HCT116 (cell line): ENCODE measurements at regions not wholly inside any gene's neighbourhood (a gene's known extent, or its start where the extent isn't known, plus 50 kb on each side); places are given as distances from the start of the nearest gene placed in this dataset.

Experiments
- ATAC-seq: fragments of 200-7000 bp; cut with Tn5 transposase; 2 replicates; pipeline ENCODE4 v1.9.1; 2020; ENCODE audit warnings: mild to moderate bottlenecking, moderate library complexity
- BruUV-seq: library from RNA; stranded (reverse); fragments of 400-500 nt; replicated peaks from 2 replicates; lab custom pipeline; 2021; lab: Mats Ljungman, UMichigan
- CTCF ChIA-PET: fragments of 300-600 bp; sonication (Branson Sonifier 250); formaldehyde crosslinking; loops from one replicate; lab custom pipeline; 2021; ENCODE audit warnings: antibody characterized with exemption; lab: Charles Lee
- POLR2A ChIA-PET: fragments of 300-600, 350-600 bp; sonication (Branson Sonifier 250); formaldehyde crosslinking; loops from one replicate; lab custom pipeline; 2021; ENCODE audit warnings: antibody characterized with exemption; lab: Charles Lee
- RAD21 ChIA-PET, 2 experiments: fragments of 300-600 bp; sonication (Branson Sonifier 250); formaldehyde crosslinking; loops; one replicate each; lab custom pipeline; 2023; ENCODE audit warnings: low total read pairs in 2 of 2; ENCODE audit not compliant: uncharacterized antibody in 2 of 2, unreplicated experiment in 2 of 2, low non-redundant PET in 1 of 2; lab: Charles Lee
- DNase-seq: peaks from one replicate; pipeline ENCODE4 v3.0.0-alpha.2; 2010; ENCODE audit warnings: low read depth, low spot score
- H2AFZ ChIP-seq: fragments of 200-600 bp; shearing (Covaris generic), sonication (generic); 2 replicates; pipeline ENCODE4 v1.6.1; 2017; ENCODE audit warnings: low read depth, mixed run types, mixed read lengths, antibody characterized with exemption, low read length; ENCODE audit not compliant: poor library complexity, severe bottlenecking
- H3K27ac ChIP-seq: 2 replicates; pipeline ENCODE4 v1.5.1; 2012; ENCODE audit warnings: low read depth, low read length
- H3K27me3 ChIP-seq: fragments of 200-600 bp; sonication (generic); 2 replicates; pipeline ENCODE4 v1.6.1; 2016; ENCODE audit warnings: mixed run types, low read length, mixed read lengths; ENCODE audit not compliant: insufficient read depth
- H3K36me3 ChIP-seq, 2 experiments: fragments of 200-500 bp in 1 of 2; fragments of 200-600 bp in 1 of 2; sonication (Bioruptor generic) in 1 of 2; sonication (generic) in 1 of 2; 2 replicates each; pipeline versions ENCODE4 v1.5.1 to v1.6.1; 2014 to 2016; ENCODE audit warnings: low read length in 2 of 2, inconsistent platforms in 1 of 2, mixed read lengths in 1 of 2, mixed run types in 1 of 2; ENCODE audit not compliant: insufficient read depth in 2 of 2, control insufficient read depth in 1 of 2
- H3K4me1 ChIP-seq, 2 experiments: fragments of 200-600 bp in 1 of 2; sonication (generic) in 1 of 2; 2 replicates each; pipeline versions ENCODE4 v1.5.1 to v1.6.1; 2012 to 2017; ENCODE audit warnings: low read length in 2 of 2, inconsistent platforms in 1 of 2, mild to moderate bottlenecking in 1 of 2, mixed read lengths in 1 of 2, mixed run types in 1 of 2, moderate library complexity in 1 of 2; ENCODE audit not compliant: insufficient read depth in 2 of 2, control insufficient read depth in 1 of 2
- H3K4me2 ChIP-seq: fragments of 200-600 bp; sonication (generic); 2 replicates; pipeline ENCODE4 v1.6.1; 2017; ENCODE audit warnings: mixed run types, low read length, mixed read lengths
- H3K4me3 ChIP-seq, 2 experiments: fragments of 200-600 bp in 1 of 2; sonication (generic) in 1 of 2; replicated peaks in 1 of 2; 2 replicates each; pipeline ENCODE4 v1.5.1; 2011 to 2016; ENCODE audit warnings: low read length in 2 of 2, control low read depth in 1 of 2, low read depth in 1 of 2, mild to moderate bottlenecking in 1 of 2, mixed read lengths in 1 of 2, mixed run types in 1 of 2
- H3K79me2 ChIP-seq: fragments of 200-600 bp; sonication (generic); 2 replicates; pipeline ENCODE4 v1.6.1; 2017; ENCODE audit warnings: mild to moderate bottlenecking, mixed run types, low read length, moderate library complexity, mixed read lengths; ENCODE audit not compliant: insufficient read depth
- H3K9ac ChIP-seq: fragments of 200-600 bp; sonication (generic); 2 replicates; pipeline ENCODE4 v1.6.1; 2016; ENCODE audit warnings: low read length, mixed read lengths
- H3K9me2 ChIP-seq: fragments of 200-600 bp; sonication (generic), shearing (Covaris generic); 2 replicates; pipeline ENCODE4 v1.6.1; 2017; ENCODE audit warnings: mixed run types, mild to moderate bottlenecking, moderate library complexity; ENCODE audit not compliant: insufficient read depth
- H3K9me3 ChIP-seq, 2 experiments: fragments of 200-500 bp in 1 of 2; fragments of 200-600 bp in 1 of 2; sonication (Bioruptor generic) in 1 of 2; sonication (generic) in 1 of 2; 2 replicates each; pipeline ENCODE4 v1.6.1; 2014 to 2017; ENCODE audit warnings: low read length in 2 of 2, mixed read lengths in 2 of 2, inconsistent platforms in 1 of 2, low read depth in 1 of 2, mild to moderate bottlenecking in 1 of 2, mixed run types in 1 of 2, moderate library complexity in 1 of 2; ENCODE audit not compliant: control insufficient read depth in 1 of 2, insufficient read depth in 1 of 2
- H4K20me1 ChIP-seq: fragments of 200-600 bp; sonication (generic), shearing (Covaris generic); 2 replicates; pipeline ENCODE4 v1.6.1; 2017; ENCODE audit warnings: mixed run types, mild to moderate bottlenecking, moderate library complexity; ENCODE audit not compliant: insufficient read depth
- CBX3 ChIP-seq: IDR thresholded peaks from 2 replicates; pipeline ENCODE4 v1.6.1; 2012; ENCODE audit warnings: low read depth
- CTCF ChIP-seq, 3 experiments: fragments of 200-600 bp in 1 of 3; sonication (generic) in 1 of 3; IDR thresholded peaks in 2 of 3; conservative IDR thresholded peaks in 1 of 3; 2 replicates each; pipeline ENCODE4 v1.5.1; 2012 to 2017; ENCODE audit warnings: low read depth in 2 of 3, low read length in 2 of 3, antibody characterized with exemption in 1 of 3, borderline replicate concordance in 1 of 3, control low read depth in 1 of 3, mild to moderate bottlenecking in 1 of 3, mixed read lengths in 1 of 3, mixed run types in 1 of 3, moderate library complexity in 1 of 3; ENCODE audit not compliant: insufficient read depth in 1 of 3
- POLR2A ChIP-seq: IDR thresholded peaks from 2 replicates; pipeline ENCODE4 v1.7.0; 2011; ENCODE audit warnings: borderline replicate concordance; ENCODE audit not compliant: insufficient read depth, insufficient read length; ENCODE audit errors: extremely low read depth
- REST ChIP-seq: IDR thresholded peaks from 2 replicates; pipeline ENCODE4 v1.6.1; 2012; ENCODE audit warnings: low read depth
- ZNF274 ChIP-seq: fragments of 200-500 bp; sonication (Bioruptor generic); IDR thresholded peaks from 2 replicates; pipeline ENCODE4 v1.6.1; 2014; ENCODE audit warnings: mild to moderate bottlenecking, low read depth, low read length, inconsistent platforms
- intact Hi-C: fragments of 100-400 bp; cut with micrococcal nuclease; formaldehyde crosslinking; loops from 2 replicates; pipeline ENCODE4 v1.10.0; 2022

GRCh38 chr18:23400918-23401317, 52.2 kb upstream of the RIOK3 start:
- Histone ChIP-seq H2AFZ (no peak overlapping the region), H3K9me2 (no peaks in the 10 kb centered on the region), H3K36me3 (no peaks in the 10 kb centered on the region), H3K4me1 (peaks cover 3 to 9% of the 10 kb centered on the region in 2 experiments; a peak in 2 of 4 replicates), H3K9me3 (no peaks in the 10 kb centered on the region), H3K4me2 (no peak overlapping the region), H3K4me3 (no peak overlapping the region), H3K27ac (no peak overlapping the region), H4K20me1 (no peaks in the 10 kb centered on the region), H3K79me2 (no peaks in the 10 kb centered on the region), H3K27me3 (no peaks in the 10 kb centered on the region), H3K9ac (no peak overlapping the region)
- intact Hi-C loops = no loop called here
- TF ChIP-seq REST = no peak
- no peak for TF ChIP-seq ZNF274
- TF ChIP-seq CTCF (IDR thresholded peaks at IDR 0.05 in 2 of 3, conservative IDR thresholded peaks at IDR 0.05 in 1 of 3; ENCODE audit: borderline replicate concordance in 1 of 3, insufficient read depth in 1 of 3, low read depth in 2 of 3, low read length in 2 of 3) = no peak
- TF ChIP-seq CBX3 = no peak
- no peak for TF ChIP-seq POLR2A
- no peak for ATAC-seq
- no peak for DNase-seq
- RAD21 ChIA-PET = no interaction called here
- no TSS peak for BruUV-seq
- CTCF ChIA-PET = interaction anchor here (0.8 kb wide), 1 partner anchor 11 kb away, joined by 4 read pairs; no protein-coding TSS in a partner anchor
- POLR2A ChIA-PET = no interaction called here
